H9 (cell line): ENCODE measurements at regions not wholly inside any gene's neighbourhood (a gene's known extent, or its start where the extent isn't known, plus 50 kb on each side); places are given as distances from the start of the nearest gene placed in this dataset.
A peak's percentile ranks its signal among the peaks of the same experiment; 100 is the strongest.

Experiments used
- DNase-seq: peaks from one replicate; pipeline ENCODE4 v3.0.0-alpha.2; 2017
- H2AFZ ChIP-seq: one replicate; pipeline ENCODE4 v1.6.1; 2013; ENCODE audit warnings: mild to moderate bottlenecking, low read length, control low read depth, moderate library complexity
- H2AK5ac ChIP-seq: 2 replicates; pipeline ENCODE4 v1.6.1; 2013; ENCODE audit warnings: low read length, control low read depth, mixed read lengths; ENCODE audit not compliant: insufficient read length
- H2BK120ac ChIP-seq: one replicate; pipeline ENCODE4 v1.6.1; 2013; ENCODE audit warnings: low read depth, mild to moderate bottlenecking, low read length, control low read depth, inconsistent platforms; ENCODE audit not compliant: poor library complexity, severe bottlenecking
- H2BK12ac ChIP-seq: 2 replicates; pipeline ENCODE4 v1.6.1; 2013; ENCODE audit warnings: low read length, control low read depth, mixed read lengths, low read depth; ENCODE audit not compliant: insufficient read length
- H2BK15ac ChIP-seq: 2 replicates; pipeline ENCODE4 v1.6.1; 2013; ENCODE audit warnings: low read depth, low read length, control low read depth
- H2BK20ac ChIP-seq: one replicate; pipeline ENCODE4 v1.6.1; 2013; ENCODE audit warnings: low read depth, mild to moderate bottlenecking, low read length, control low read depth, inconsistent platforms; ENCODE audit not compliant: poor library complexity, severe bottlenecking
- H2BK5ac ChIP-seq: 2 replicates; pipeline ENCODE4 v1.6.1; 2013; ENCODE audit warnings: low read length, control low read depth, mixed read lengths; ENCODE audit not compliant: insufficient read length
- H3K14ac ChIP-seq: 2 replicates; pipeline ENCODE4 v1.6.1; 2013; ENCODE audit warnings: low read length, control low read depth; ENCODE audit not compliant: insufficient read depth
- H3K18ac ChIP-seq: 2 replicates; pipeline ENCODE4 v1.6.1; 2013; ENCODE audit warnings: low read depth, mild to moderate bottlenecking, mixed read lengths, low read length, control low read depth; ENCODE audit not compliant: insufficient read length
- H3K23ac ChIP-seq: 2 replicates; pipeline ENCODE4 v1.6.1; 2013; ENCODE audit warnings: low read length, control low read depth, mixed read lengths, low read depth; ENCODE audit not compliant: insufficient read length
- H3K23me2 ChIP-seq: 2 replicates; pipeline ENCODE4 v1.6.1; 2013; ENCODE audit warnings: low read depth, mild to moderate bottlenecking, mixed read lengths, low read length, control low read depth; ENCODE audit not compliant: insufficient read length, poor library complexity, severe bottlenecking
- H3K27ac ChIP-seq: 2 replicates; pipeline ENCODE4 v1.5.1; 2013; ENCODE audit warnings: low read length, control low read depth, mixed read lengths, low read depth; ENCODE audit not compliant: insufficient read length
- H3K27me3 ChIP-seq: 2 replicates; pipeline ENCODE4 v1.6.1; 2013; ENCODE audit warnings: low read length, control low read depth, inconsistent platforms; ENCODE audit not compliant: insufficient read depth
- H3K4ac ChIP-seq: 2 replicates; pipeline ENCODE4 v1.6.1; 2013; ENCODE audit warnings: low read depth, mild to moderate bottlenecking, control low read depth, inconsistent platforms, low read length, moderate library complexity
- H3K4me1 ChIP-seq: 2 replicates; pipeline ENCODE4 v1.6.1; 2013; ENCODE audit warnings: low read length, control low read depth, inconsistent platforms; ENCODE audit not compliant: insufficient read depth
- H3K4me2 ChIP-seq: 2 replicates; pipeline ENCODE4 v1.6.1; 2013; ENCODE audit warnings: low read length, control low read depth, mixed read lengths; ENCODE audit not compliant: insufficient read length, insufficient read depth
- H3K56ac ChIP-seq: 2 replicates; pipeline ENCODE4 v1.6.1; 2013; ENCODE audit warnings: low read depth, mild to moderate bottlenecking, mixed read lengths, low read length, control low read depth; ENCODE audit not compliant: insufficient read length
- H3K79me1 ChIP-seq: 2 replicates; pipeline ENCODE4 v1.6.1; 2013; ENCODE audit warnings: low read depth, mild to moderate bottlenecking, moderate library complexity, low read length, control low read depth, inconsistent platforms; ENCODE audit not compliant: insufficient read depth, poor library complexity, severe bottlenecking
- H3K79me2 ChIP-seq: 2 replicates; pipeline ENCODE4 v1.6.1; 2013; ENCODE audit warnings: low read length, control low read depth, inconsistent platforms; ENCODE audit not compliant: insufficient read depth
- H3K9ac ChIP-seq: 2 replicates; pipeline ENCODE4 v1.6.1; 2013; ENCODE audit warnings: low read length, control low read depth, mixed read lengths; ENCODE audit not compliant: insufficient read length; ENCODE audit errors: extremely low read depth
- H3K9me3 ChIP-seq: one replicate; pipeline ENCODE4 v1.6.1; 2013; ENCODE audit warnings: low read depth, low read length, inconsistent platforms; ENCODE audit not compliant: control insufficient read depth
- H3T11ph ChIP-seq: one replicate; pipeline ENCODE4 v1.6.1; 2013; ENCODE audit warnings: mild to moderate bottlenecking, low read length, control low read depth, inconsistent platforms
- H4K20me1 ChIP-seq: one replicate; pipeline ENCODE4 v1.6.1; 2013; ENCODE audit not compliant: control insufficient read depth, insufficient read length, insufficient read depth
- H4K5ac ChIP-seq: 2 replicates; pipeline ENCODE4 v1.6.1; 2013; ENCODE audit warnings: low read depth, mild to moderate bottlenecking, mixed read lengths, low read length, control low read depth; ENCODE audit not compliant: insufficient read length
- H4K8ac ChIP-seq: replicated peaks from 2 replicates; pipeline ENCODE4 v1.6.1; 2013; ENCODE audit warnings: low read length, control low read depth, mixed read lengths, low read depth; ENCODE audit not compliant: insufficient read length
- H4K91ac ChIP-seq: 2 replicates; pipeline ENCODE4 v1.6.1; 2013; ENCODE audit warnings: low read depth, mild to moderate bottlenecking, moderate library complexity, mixed read lengths, low read length, control low read depth; ENCODE audit not compliant: insufficient read length
- H3K27ac Mint-ChIP-seq, 3 experiments: 2 replicates in 2 of 3; 3 replicates in 1 of 3; pipeline ENCODE4 v1.8.0; 2020 to 2021; ENCODE audit warnings: mixed read lengths in 3 of 3, mild to moderate bottlenecking in 1 of 3, moderate library complexity in 1 of 3
- H3K27me3 Mint-ChIP-seq: 2 replicates; pipeline ENCODE4 v1.8.0; 2021; ENCODE audit warnings: low read depth, mild to moderate bottlenecking, moderate library complexity, mixed read lengths
- H3K36me3 Mint-ChIP-seq, 3 experiments: 2 replicates in 2 of 3; 3 replicates in 1 of 3; pipeline ENCODE4 v1.8.0; 2020 to 2021; ENCODE audit warnings: low read depth in 3 of 3, mixed read lengths in 3 of 3; ENCODE audit not compliant: insufficient read depth in 1 of 3
- H3K4me1 Mint-ChIP-seq, 2 experiments: 2 replicates each; pipeline ENCODE4 v1.8.0; 2020; ENCODE audit warnings: mixed read lengths in 2 of 2
- H3K4me3 Mint-ChIP-seq, 2 experiments: 2 replicates in 1 of 2; 3 replicates in 1 of 2; pipeline ENCODE4 v1.8.0; 2020 to 2021; ENCODE audit warnings: mild to moderate bottlenecking in 2 of 2, mixed read lengths in 2 of 2, moderate library complexity in 1 of 2
- H3K9me3 Mint-ChIP-seq, 2 experiments: 2 replicates in 1 of 2; 3 replicates in 1 of 2; pipeline ENCODE4 v1.8.0; 2020; ENCODE audit warnings: mild to moderate bottlenecking in 2 of 2, mixed read lengths in 2 of 2, moderate library complexity in 1 of 2
- WGBS: extraction: QIAGEN DNeasy Blood & Tissue Kit; methylation state at CpG from one replicate; pipeline ENCODE4 v1.1.7; 2013; ENCODE audit warnings: missing lambda C conversion rate, low lambda C conversion rate, mixed read lengths; ENCODE audit not compliant: insufficient read length; ENCODE audit errors: extremely low coverage; 5-methylcytosine and 5-hydroxymethylcytosine counted together
- TF ChIP-seq, protein P1 (sequence below): fragments of 200-600 bp; sonication (generic); conservative IDR thresholded peaks from 3 replicates; pipeline ENCODE4 v1.8.0; 2021; ENCODE audit warnings: antibody characterized with exemption, mild to moderate bottlenecking

GRCh38 chr2:492178-492577 lies 185.0 kb downstream of the TMEM18 start:
- peaks cover 23% of the 10 kb centered on the region for H3K27me3 Mint-ChIP-seq
- H2BK12ac ChIP-seq: no peak overlapping the region
- no peak overlapping the region for H2AFZ ChIP-seq
- peak overlapping the region in 1 of 3 experiments; percentile 36; a peak in 1 of 7 replicates for H3K27ac Mint-ChIP-seq
- H3K27me3 ChIP-seq: no peaks in the 10 kb centered on the region
- peaks cover 5 to 8% of the 10 kb centered on the region in 2 experiments; a peak in 3 of 4 replicates for H3K4me1 Mint-ChIP-seq
- H3K4me1 ChIP-seq: no peaks in the 10 kb centered on the region
- TF ChIP-seq, protein P1, sequence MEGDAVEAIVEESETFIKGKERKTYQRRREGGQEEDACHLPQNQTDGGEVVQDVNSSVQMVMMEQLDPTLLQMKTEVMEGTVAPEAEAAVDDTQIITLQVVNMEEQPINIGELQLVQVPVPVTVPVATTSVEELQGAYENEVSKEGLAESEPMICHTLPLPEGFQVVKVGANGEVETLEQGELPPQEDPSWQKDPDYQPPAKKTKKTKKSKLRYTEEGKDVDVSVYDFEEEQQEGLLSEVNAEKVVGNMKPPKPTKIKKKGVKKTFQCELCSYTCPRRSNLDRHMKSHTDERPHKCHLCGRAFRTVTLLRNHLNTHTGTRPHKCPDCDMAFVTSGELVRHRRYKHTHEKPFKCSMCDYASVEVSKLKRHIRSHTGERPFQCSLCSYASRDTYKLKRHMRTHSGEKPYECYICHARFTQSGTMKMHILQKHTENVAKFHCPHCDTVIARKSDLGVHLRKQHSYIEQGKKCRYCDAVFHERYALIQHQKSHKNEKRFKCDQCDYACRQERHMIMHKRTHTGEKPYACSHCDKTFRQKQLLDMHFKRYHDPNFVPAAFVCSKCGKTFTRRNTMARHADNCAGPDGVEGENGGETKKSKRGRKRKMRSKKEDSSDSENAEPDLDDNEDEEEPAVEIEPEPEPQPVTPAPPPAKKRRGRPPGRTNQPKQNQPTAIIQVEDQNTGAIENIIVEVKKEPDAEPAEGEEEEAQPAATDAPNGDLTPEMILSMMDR: no peak
- peaks cover 2 to 3% of the 10 kb centered on the region in 2 experiments; a peak in 2 of 5 replicates for H3K9me3 Mint-ChIP-seq
- H3K4ac ChIP-seq: no peak overlapping the region
- H3K79me1 ChIP-seq: no peaks in the 10 kb centered on the region
- no peak overlapping the region for H3K9ac ChIP-seq
- no peak overlapping the region for H3K27ac ChIP-seq
- no peaks in the 10 kb centered on the region for H3K23me2 ChIP-seq
- H4K5ac ChIP-seq: no peak overlapping the region
- H3K79me2 ChIP-seq: no peaks in the 10 kb centered on the region
- no peak overlapping the region for H3K18ac ChIP-seq
- no peak overlapping the region for H2BK120ac ChIP-seq
- no peaks in the 10 kb centered on the region for H3K9me3 ChIP-seq
- whole genome bisulfite sequencing: no CpG with 5 or more reads among the region's 14 CpGs
- H2BK5ac ChIP-seq: no peak overlapping the region
- H4K20me1 ChIP-seq: no peaks in the 10 kb centered on the region
- H2BK20ac ChIP-seq: no peak overlapping the region
- H4K91ac ChIP-seq: no peak overlapping the region
- no peak overlapping the region for H3K23ac ChIP-seq
- H3T11ph ChIP-seq: no peak overlapping the region
- H2BK15ac ChIP-seq: no peak overlapping the region
- H4K8ac ChIP-seq: no peak overlapping the region
- H3K36me3 Mint-ChIP-seq: peaks cover 0 to 2% (median 0%) of the 10 kb centered on the region in 3 experiments; a peak in 1 of 7 replicates
- no peak for DNase-seq
- H3K56ac ChIP-seq: no peak overlapping the region
- H3K4me2 ChIP-seq: no peak overlapping the region
- no peak overlapping the region for H3K4me3 Mint-ChIP-seq
- H2AK5ac ChIP-seq: no peak overlapping the region
- H3K14ac ChIP-seq: peak overlapping the region; percentile 37; the same call in 1 of the 2 replicates
